Liver (tissue), 8 donors: ENCODE measurements at regions not wholly inside any gene's neighbourhood (a gene's known extent, or its start where the extent isn't known, plus 50 kb on each side); places are given as distances from the start of the nearest gene placed in this dataset.

Experiments used
- DNase-seq: peaks from one replicate; pipeline ENCODE4 v3.0.0-alpha.2; 2017; ENCODE audit warnings: low spot score
- H3K27ac ChIP-seq, 2 donors: one replicate each; pipeline ENCODE4 v1.7.0; 2013; ENCODE audit warnings: inconsistent platforms in 2 of 2, low read length in 2 of 2, control low read depth in 1 of 2, low read depth in 1 of 2, mild to moderate bottlenecking in 1 of 2
- H3K27me3 ChIP-seq, 4 donors: one replicate each; pipeline versions ENCODE4 v1.6.1 to v1.7.0; 2013; ENCODE audit warnings: low read length in 3 of 4, inconsistent platforms in 1 of 4, mild to moderate bottlenecking in 1 of 4, moderate library complexity in 1 of 4; ENCODE audit not compliant: control insufficient read depth in 4 of 4, insufficient read depth in 4 of 4
- H3K36me3 ChIP-seq, 4 donors: one replicate each; pipeline versions ENCODE4 v1.6.1 to v1.7.0; 2013; ENCODE audit warnings: low read length in 3 of 4, mild to moderate bottlenecking in 3 of 4, low read depth in 1 of 4, moderate library complexity in 1 of 4; ENCODE audit not compliant: control insufficient read depth in 4 of 4, insufficient read depth in 3 of 4
- H3K4me1 ChIP-seq, 4 donors: one replicate each; pipeline versions ENCODE4 v1.6.1 to v1.7.0; 2013; ENCODE audit warnings: low read length in 3 of 4, mild to moderate bottlenecking in 3 of 4, moderate library complexity in 1 of 4; ENCODE audit not compliant: control insufficient read depth in 4 of 4, insufficient read depth in 4 of 4
- H3K4me3 ChIP-seq, 3 donors: one replicate each; pipeline versions ENCODE4 v1.6.1 to v1.7.0; 2013; ENCODE audit warnings: low read length in 3 of 3, control low read depth in 1 of 3, low read depth in 1 of 3, mild to moderate bottlenecking in 1 of 3
- H3K9ac ChIP-seq, 2 donors: one replicate each; pipeline ENCODE4 v1.7.0; 2013; ENCODE audit warnings: low read length in 2 of 2, mild to moderate bottlenecking in 2 of 2, moderate library complexity in 2 of 2, control low read depth in 1 of 2, low read depth in 1 of 2
- H3K9me3 ChIP-seq, 4 donors: one replicate each; pipeline versions ENCODE4 v1.6.1 to v1.7.0; 2013; ENCODE audit warnings: low read length in 3 of 4; ENCODE audit not compliant: control insufficient read depth in 4 of 4
- ATF3 ChIP-seq: IDR thresholded peaks from 2 replicates; pipeline ENCODE4 v1.6.1; 2016; ENCODE audit warnings: antibody characterized with exemption
- EGR1 ChIP-seq, 2 donors: IDR thresholded peaks; 2 replicates each; pipeline ENCODE4 v1.6.1; 2016 to 2018; ENCODE audit warnings: antibody characterized with exemption in 2 of 2, low read depth in 2 of 2
- FOXA1 ChIP-seq: IDR thresholded peaks from 2 replicates; pipeline ENCODE4 v1.6.1; 2016; ENCODE audit warnings: antibody characterized with exemption
- FOXA2 ChIP-seq: IDR thresholded peaks from 2 replicates; pipeline ENCODE4 v1.6.1; 2016; ENCODE audit warnings: antibody characterized with exemption
- GABPA ChIP-seq, 2 donors: IDR thresholded peaks in 1 of 2; conservative IDR thresholded peaks in 1 of 2; 2 replicates each; pipeline ENCODE4 v1.6.1; 2016; ENCODE audit warnings: antibody characterized with exemption in 2 of 2, mild to moderate bottlenecking in 1 of 2, moderate library complexity in 1 of 2
- HNF4A ChIP-seq, 2 donors: conservative IDR thresholded peaks; 2 replicates each; pipeline ENCODE4 v1.6.1; 2016; ENCODE audit warnings: antibody characterized with exemption in 2 of 2, mild to moderate bottlenecking in 2 of 2
- HNF4G ChIP-seq: IDR thresholded peaks from 2 replicates; pipeline ENCODE4 v1.6.1; 2016; ENCODE audit warnings: antibody characterized with exemption
- JUND ChIP-seq, 2 donors: IDR thresholded peaks; 2 replicates each; pipeline ENCODE4 v1.6.1; 2016; ENCODE audit warnings: antibody characterized with exemption in 2 of 2
- NR2F2 ChIP-seq: IDR thresholded peaks from 2 replicates; pipeline ENCODE4 v1.6.1; 2016; ENCODE audit warnings: antibody characterized with exemption
- RAD21 ChIP-seq, 2 donors: IDR thresholded peaks; 2 replicates each; pipeline ENCODE4 v1.6.1; 2016; ENCODE audit warnings: antibody characterized with exemption in 2 of 2, mild to moderate bottlenecking in 2 of 2
- RXRA ChIP-seq, 2 donors: IDR thresholded peaks; 2 replicates each; pipeline ENCODE4 v1.6.1; 2017 to 2018; ENCODE audit warnings: antibody characterized with exemption in 2 of 2, mild to moderate bottlenecking in 1 of 2
- SP1 ChIP-seq: IDR thresholded peaks from 2 replicates; pipeline ENCODE4 v1.6.1; 2018; ENCODE audit warnings: antibody characterized with exemption, mild to moderate bottlenecking
- TAF1 ChIP-seq: conservative IDR thresholded peaks from 2 replicates; pipeline ENCODE4 v1.6.1; 2016; ENCODE audit warnings: antibody characterized with exemption, mild to moderate bottlenecking
- YY1 ChIP-seq: IDR thresholded peaks from 2 replicates; pipeline ENCODE4 v1.6.1; 2016; ENCODE audit warnings: antibody characterized with exemption, mild to moderate bottlenecking
- ZBTB33 ChIP-seq: IDR thresholded peaks from 2 replicates; pipeline ENCODE4 v1.6.1; 2016; ENCODE audit warnings: antibody characterized with exemption
- WGBS: extraction: QIAGEN DNeasy Blood & Tissue Kit; methylation state at CpG from one replicate; pipeline ENCODE4 v1.1.7; 2013; 5-methylcytosine and 5-hydroxymethylcytosine counted together
- TF ChIP-seq, protein P1 (sequence below): fragments of 150-350 bp; IDR thresholded peaks from 2 replicates; pipeline ENCODE4 v1.5.1; 2017; ENCODE audit warnings: improper control_type of control experiment, low read depth, low read length; ENCODE audit not compliant: missing input control
- TF ChIP-seq, protein P2 (sequence below): IDR thresholded peaks from 2 replicates; pipeline ENCODE4 v1.6.1; 2016; ENCODE audit warnings: antibody characterized with exemption, mild to moderate bottlenecking
- TF ChIP-seq, protein P3 (sequence below): IDR thresholded peaks from 2 replicates; pipeline ENCODE4 v1.6.1; 2016; ENCODE audit warnings: antibody characterized with exemption
- donor health status: healthy.
- donor health status: healthy.
- donor health status: healthy.
- donor health status: healthy.
- donor health status: healthy.

DNA sequence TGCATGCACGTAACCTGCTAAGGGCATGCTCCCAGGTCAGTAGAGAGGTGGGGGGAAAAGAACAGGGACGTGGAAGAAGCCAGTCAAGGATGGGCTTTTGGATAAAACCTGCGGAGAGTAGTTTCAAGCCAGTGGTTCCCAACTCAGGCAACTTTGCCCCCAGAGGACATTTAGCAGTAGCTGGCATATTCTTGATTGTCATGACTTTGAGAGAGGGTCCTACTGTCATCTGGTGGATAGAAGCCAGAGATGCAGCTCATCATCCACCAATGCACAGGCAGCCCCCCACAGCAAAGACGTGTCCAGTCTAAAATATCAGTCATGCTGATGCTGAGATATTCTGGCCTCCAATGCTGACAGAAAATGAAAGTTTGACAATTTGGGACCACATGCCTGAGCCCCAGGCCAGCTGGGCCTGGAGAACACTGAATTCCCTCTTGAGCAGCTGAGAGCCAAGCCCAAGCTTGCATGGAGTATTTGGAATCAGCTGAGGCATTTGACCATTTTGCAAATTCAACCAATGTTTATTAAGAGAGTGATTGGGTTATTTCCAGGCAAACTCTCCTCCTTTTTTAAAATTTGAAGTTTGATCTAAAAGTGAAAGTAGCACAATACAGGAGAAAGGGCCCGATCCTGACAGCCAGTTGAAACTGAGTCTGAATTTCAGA, 110.0 kb upstream of the C7orf33 start:
- peak overlapping the region in 2 of 3 donors; percentile 15 to 35 for H3K4me3 ChIP-seq
- no peaks in the 10 kb centered on the region for H3K36me3 ChIP-seq
- no peaks in the 10 kb centered on the region for H3K9me3 ChIP-seq
- WGBS, result 54% methylated on average over 5 of the region's 5 CpGs
- H3K4me1 ChIP-seq, result peaks cover 3 to 22% (median 13%) of the 10 kb centered on the region in 4 donors
- DNase-seq, result no peak
- TF ChIP-seq YY1 (peak; percentile 76), HNF4G (no peak), ZBTB33 (no peak)
- TF ChIP-seq, protein P1, sequence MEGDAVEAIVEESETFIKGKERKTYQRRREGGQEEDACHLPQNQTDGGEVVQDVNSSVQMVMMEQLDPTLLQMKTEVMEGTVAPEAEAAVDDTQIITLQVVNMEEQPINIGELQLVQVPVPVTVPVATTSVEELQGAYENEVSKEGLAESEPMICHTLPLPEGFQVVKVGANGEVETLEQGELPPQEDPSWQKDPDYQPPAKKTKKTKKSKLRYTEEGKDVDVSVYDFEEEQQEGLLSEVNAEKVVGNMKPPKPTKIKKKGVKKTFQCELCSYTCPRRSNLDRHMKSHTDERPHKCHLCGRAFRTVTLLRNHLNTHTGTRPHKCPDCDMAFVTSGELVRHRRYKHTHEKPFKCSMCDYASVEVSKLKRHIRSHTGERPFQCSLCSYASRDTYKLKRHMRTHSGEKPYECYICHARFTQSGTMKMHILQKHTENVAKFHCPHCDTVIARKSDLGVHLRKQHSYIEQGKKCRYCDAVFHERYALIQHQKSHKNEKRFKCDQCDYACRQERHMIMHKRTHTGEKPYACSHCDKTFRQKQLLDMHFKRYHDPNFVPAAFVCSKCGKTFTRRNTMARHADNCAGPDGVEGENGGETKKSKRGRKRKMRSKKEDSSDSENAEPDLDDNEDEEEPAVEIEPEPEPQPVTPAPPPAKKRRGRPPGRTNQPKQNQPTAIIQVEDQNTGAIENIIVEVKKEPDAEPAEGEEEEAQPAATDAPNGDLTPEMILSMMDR, result no peak
- H3K9ac ChIP-seq, result peak overlapping the region in 1 of 2 donors; percentile 52
- H3K27ac ChIP-seq, result peak overlapping the region; percentile 45 to 53
- no peaks in the 10 kb centered on the region for H3K27me3 ChIP-seq

GRCh38 chr7:148481147-148481526, 109.4 kb upstream of the C7orf33 start:
- Histone ChIP-seq H3K4me3 (peak overlapping the region in 2 of 3 donors; percentile 15 to 35), H3K36me3 (no peaks in the 10 kb centered on the region), H3K9ac (peak overlapping the region in 1 of 2 donors; percentile 52), H3K9me3 (no peaks in the 10 kb centered on the region), H3K27ac (peak overlapping the region; percentile 45 to 53), H3K27me3 (no peaks in the 10 kb centered on the region), H3K4me1 (peaks cover 3 to 22% (median 13%) of the 10 kb centered on the region in 4 donors)
- no peak for DNase-seq
- TF ChIP-seq, protein P2, sequence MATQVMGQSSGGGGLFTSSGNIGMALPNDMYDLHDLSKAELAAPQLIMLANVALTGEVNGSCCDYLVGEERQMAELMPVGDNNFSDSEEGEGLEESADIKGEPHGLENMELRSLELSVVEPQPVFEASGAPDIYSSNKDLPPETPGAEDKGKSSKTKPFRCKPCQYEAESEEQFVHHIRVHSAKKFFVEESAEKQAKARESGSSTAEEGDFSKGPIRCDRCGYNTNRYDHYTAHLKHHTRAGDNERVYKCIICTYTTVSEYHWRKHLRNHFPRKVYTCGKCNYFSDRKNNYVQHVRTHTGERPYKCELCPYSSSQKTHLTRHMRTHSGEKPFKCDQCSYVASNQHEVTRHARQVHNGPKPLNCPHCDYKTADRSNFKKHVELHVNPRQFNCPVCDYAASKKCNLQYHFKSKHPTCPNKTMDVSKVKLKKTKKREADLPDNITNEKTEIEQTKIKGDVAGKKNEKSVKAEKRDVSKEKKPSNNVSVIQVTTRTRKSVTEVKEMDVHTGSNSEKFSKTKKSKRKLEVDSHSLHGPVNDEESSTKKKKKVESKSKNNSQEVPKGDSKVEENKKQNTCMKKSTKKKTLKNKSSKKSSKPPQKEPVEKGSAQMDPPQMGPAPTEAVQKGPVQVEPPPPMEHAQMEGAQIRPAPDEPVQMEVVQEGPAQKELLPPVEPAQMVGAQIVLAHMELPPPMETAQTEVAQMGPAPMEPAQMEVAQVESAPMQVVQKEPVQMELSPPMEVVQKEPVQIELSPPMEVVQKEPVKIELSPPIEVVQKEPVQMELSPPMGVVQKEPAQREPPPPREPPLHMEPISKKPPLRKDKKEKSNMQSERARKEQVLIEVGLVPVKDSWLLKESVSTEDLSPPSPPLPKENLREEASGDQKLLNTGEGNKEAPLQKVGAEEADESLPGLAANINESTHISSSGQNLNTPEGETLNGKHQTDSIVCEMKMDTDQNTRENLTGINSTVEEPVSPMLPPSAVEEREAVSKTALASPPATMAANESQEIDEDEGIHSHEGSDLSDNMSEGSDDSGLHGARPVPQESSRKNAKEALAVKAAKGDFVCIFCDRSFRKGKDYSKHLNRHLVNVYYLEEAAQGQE, result no peak
- TF ChIP-seq RAD21 (IDR thresholded peaks at IDR 0.05) (peak in 1 of 2 donors; percentile 37), JUND (IDR thresholded peaks at IDR 0.05) (peak in 1 of 2 donors; percentile 68), SP1 (peak; percentile 88), TAF1 (no peak), FOXA1 (peak; percentile 65), FOXA2 (peak; percentile 66), ZBTB33 (peak; percentile 79), YY1 (peak; percentile 58), NR2F2 (peak; percentile 58), EGR1 (IDR thresholded peaks at IDR 0.05; ENCODE audit: low read depth in 2 of 2) (no peak), HNF4A (conservative IDR thresholded peaks at IDR 0.05) (peak; percentile 86 to 89), ATF3 (no peak), HNF4G (peak; percentile 48), RXRA (IDR thresholded peaks at IDR 0.05) (peak; percentile 93 to 94), GABPA (IDR thresholded peaks at IDR 0.05 in 1 of 2, conservative IDR thresholded peaks at IDR 0.05 in 1 of 2) (no peak)
- TF ChIP-seq, protein P1, result no peak
- TF ChIP-seq, protein P3, sequence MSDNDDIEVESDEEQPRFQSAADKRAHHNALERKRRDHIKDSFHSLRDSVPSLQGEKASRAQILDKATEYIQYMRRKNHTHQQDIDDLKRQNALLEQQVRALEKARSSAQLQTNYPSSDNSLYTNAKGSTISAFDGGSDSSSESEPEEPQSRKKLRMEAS, result peak; percentile 72
- 21% methylated on average over 3 of the region's 3 CpGs for WGBS
